ENCODE measurements at regions not wholly inside any gene's neighbourhood (a gene's known extent, or its start where the extent isn't known, plus 50 kb on each side); places are given as distances from the start of the nearest gene placed in this dataset.

GRCh38 chr14:61108496-61109141 is 127.6 kb downstream of the SLC38A6 start:
- no peak for TF ChIP-seq CTCF (IDR thresholded peaks at IDR 0.05)
- no peak for TF ChIP-seq POLR2A (IDR thresholded peaks at IDR 0.05)
